Calu3 (cell line): ENCODE measurements at regions not wholly inside any gene's neighbourhood (a gene's known extent, or its start where the extent isn't known, plus 50 kb on each side); places are given as distances from the start of the nearest gene placed in this dataset.

Source experiments
- BruUV-seq: library from RNA; stranded (reverse); fragments of 400-500 nt; replicated peaks from 2 replicates; lab custom pipeline; 2021; lab: Mats Ljungman, UMichigan
- CTCF ChIA-PET: fragments of 300-600 bp; sonication (Branson Sonifier 250); formaldehyde crosslinking; loops from one replicate; lab custom pipeline; 2022; ENCODE audit warnings: antibody characterized with exemption; lab: Charles Lee
- DNase-seq: peaks from one replicate; pipeline ENCODE4 v3.0.0; 2022
- H3K27ac Mint-ChIP-seq: one replicate; pipeline ENCODE4 v1.8.0; 2022; ENCODE audit warnings: mixed read lengths; ENCODE audit not compliant: unreplicated experiment
- H3K27me3 Mint-ChIP-seq: one replicate; pipeline ENCODE4 v1.8.0; 2022; ENCODE audit warnings: mixed read lengths; ENCODE audit not compliant: unreplicated experiment
- H3K36me3 Mint-ChIP-seq: one replicate; pipeline ENCODE4 v1.8.0; 2022; ENCODE audit warnings: mild to moderate bottlenecking, moderate library complexity, mixed read lengths; ENCODE audit not compliant: insufficient read depth, unreplicated experiment
- H3K4me1 Mint-ChIP-seq: one replicate; pipeline ENCODE4 v1.8.0; 2022; ENCODE audit warnings: mild to moderate bottlenecking, low read depth, mixed read lengths; ENCODE audit not compliant: unreplicated experiment
- H3K4me3 Mint-ChIP-seq: one replicate; pipeline ENCODE4 v1.8.0; 2022; ENCODE audit warnings: mild to moderate bottlenecking, low read depth, moderate library complexity, mixed read lengths; ENCODE audit not compliant: unreplicated experiment
- H3K9me3 Mint-ChIP-seq: one replicate; pipeline ENCODE4 v1.8.0; 2022; ENCODE audit warnings: low read depth, mixed read lengths; ENCODE audit not compliant: unreplicated experiment
- intact Hi-C: fragments of 100-400 bp; cut with micrococcal nuclease; formaldehyde crosslinking; loops from one replicate; pipeline ENCODE4 v1.10.0; 2022; ENCODE audit not compliant: unreplicated experiment
- TF ChIP-seq, protein P1 (sequence below): fragments of 200-600 bp; IDR thresholded peaks from one replicate; pipeline ENCODE4 v1.8.0; 2022; ENCODE audit warnings: antibody characterized with exemption; ENCODE audit not compliant: unreplicated experiment

DNA sequence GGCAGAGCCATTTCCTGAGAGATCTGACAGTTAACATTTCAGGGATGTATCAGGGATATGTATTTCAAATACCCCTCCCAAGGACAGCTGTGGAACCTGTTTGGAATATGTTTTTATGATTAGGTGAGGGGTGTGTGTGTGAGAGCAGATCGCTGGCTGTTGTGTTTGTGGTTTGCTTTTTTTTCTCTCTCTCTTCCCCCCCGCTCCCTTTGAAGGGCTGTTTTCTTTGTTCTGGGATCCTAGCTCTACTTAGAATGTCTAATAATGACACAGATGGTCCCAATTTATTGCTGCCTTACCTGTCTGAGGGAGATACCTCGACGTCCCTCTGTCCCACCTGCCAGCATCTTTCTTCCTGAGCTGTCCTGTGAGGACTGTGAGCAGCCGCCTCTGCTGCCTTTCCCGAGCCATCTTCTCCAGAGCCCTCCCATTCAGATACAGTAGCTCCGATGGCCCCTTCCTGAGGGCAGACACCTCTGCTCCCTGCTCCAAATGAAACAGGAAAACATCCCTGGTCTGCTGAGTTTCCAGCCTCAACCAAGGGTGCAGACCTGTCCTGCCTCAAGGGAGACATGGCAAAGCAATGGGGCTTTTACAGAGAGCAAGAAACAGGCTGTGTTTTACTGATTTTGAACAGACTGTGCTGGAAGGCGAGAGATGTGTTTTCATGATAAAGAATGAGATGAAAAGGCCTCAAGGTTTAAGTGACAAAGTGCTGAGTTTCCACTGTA is 138.0 kb upstream of the TNR start:
- CTCF ChIA-PET: no interaction called here

DNA sequence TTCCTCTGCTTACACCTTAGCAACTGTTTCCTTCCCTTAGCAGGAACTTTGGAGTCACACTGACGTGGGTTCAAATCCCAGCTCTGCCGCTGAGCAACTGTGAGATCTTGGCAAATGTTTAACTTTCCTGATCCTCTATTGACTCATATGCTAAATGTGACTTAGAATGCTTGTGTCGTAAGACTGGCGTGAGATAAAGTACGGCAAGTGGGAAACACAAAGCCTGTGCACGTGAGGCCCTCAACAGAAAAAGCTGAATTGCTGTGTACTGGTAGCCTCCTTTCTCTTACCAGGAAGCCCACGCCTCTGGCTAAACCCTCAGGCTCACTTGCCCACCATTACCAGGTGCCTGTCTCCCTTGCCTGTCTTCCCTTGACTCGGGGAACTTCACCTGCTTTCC is 135.4 kb upstream of the TNR start:
- H3K27me3 Mint-ChIP-seq: peaks cover 36% of the 10 kb centered on the region
- H3K36me3 Mint-ChIP-seq: no peaks in the 10 kb centered on the region
- CTCF ChIA-PET: no interaction called here
- TF ChIP-seq, protein P1, sequence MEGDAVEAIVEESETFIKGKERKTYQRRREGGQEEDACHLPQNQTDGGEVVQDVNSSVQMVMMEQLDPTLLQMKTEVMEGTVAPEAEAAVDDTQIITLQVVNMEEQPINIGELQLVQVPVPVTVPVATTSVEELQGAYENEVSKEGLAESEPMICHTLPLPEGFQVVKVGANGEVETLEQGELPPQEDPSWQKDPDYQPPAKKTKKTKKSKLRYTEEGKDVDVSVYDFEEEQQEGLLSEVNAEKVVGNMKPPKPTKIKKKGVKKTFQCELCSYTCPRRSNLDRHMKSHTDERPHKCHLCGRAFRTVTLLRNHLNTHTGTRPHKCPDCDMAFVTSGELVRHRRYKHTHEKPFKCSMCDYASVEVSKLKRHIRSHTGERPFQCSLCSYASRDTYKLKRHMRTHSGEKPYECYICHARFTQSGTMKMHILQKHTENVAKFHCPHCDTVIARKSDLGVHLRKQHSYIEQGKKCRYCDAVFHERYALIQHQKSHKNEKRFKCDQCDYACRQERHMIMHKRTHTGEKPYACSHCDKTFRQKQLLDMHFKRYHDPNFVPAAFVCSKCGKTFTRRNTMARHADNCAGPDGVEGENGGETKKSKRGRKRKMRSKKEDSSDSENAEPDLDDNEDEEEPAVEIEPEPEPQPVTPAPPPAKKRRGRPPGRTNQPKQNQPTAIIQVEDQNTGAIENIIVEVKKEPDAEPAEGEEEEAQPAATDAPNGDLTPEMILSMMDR: no peak
- no peak for DNase-seq
- BruUV-seq: no TSS peak
- H3K4me1 Mint-ChIP-seq: no peaks in the 10 kb centered on the region
- intact Hi-C loops: no loop called here
- H3K27ac Mint-ChIP-seq: no peak overlapping the region
- no peak overlapping the region for H3K4me3 Mint-ChIP-seq
- no peaks in the 10 kb centered on the region for H3K9me3 Mint-ChIP-seq

More for the DNA sequence above, 138.0 kb upstream of the TNR start:
- Mint-ChIP-seq H3K9me3 (no peaks in the 10 kb centered on the region), H3K4me3 (no peak overlapping the region), H3K4me1 (no peaks in the 10 kb centered on the region), H3K27me3 (peaks cover 20% of the 10 kb centered on the region), H3K36me3 (no peaks in the 10 kb centered on the region), H3K27ac (no peak overlapping the region)
- BruUV-seq: no TSS peak
- TF ChIP-seq, protein P1: no peak
- intact Hi-C loops: loop anchor here (10.0 kb wide), 1 partner anchor 507 kb away; no protein-coding TSS in a partner anchor
- no peak for DNase-seq

DNA sequence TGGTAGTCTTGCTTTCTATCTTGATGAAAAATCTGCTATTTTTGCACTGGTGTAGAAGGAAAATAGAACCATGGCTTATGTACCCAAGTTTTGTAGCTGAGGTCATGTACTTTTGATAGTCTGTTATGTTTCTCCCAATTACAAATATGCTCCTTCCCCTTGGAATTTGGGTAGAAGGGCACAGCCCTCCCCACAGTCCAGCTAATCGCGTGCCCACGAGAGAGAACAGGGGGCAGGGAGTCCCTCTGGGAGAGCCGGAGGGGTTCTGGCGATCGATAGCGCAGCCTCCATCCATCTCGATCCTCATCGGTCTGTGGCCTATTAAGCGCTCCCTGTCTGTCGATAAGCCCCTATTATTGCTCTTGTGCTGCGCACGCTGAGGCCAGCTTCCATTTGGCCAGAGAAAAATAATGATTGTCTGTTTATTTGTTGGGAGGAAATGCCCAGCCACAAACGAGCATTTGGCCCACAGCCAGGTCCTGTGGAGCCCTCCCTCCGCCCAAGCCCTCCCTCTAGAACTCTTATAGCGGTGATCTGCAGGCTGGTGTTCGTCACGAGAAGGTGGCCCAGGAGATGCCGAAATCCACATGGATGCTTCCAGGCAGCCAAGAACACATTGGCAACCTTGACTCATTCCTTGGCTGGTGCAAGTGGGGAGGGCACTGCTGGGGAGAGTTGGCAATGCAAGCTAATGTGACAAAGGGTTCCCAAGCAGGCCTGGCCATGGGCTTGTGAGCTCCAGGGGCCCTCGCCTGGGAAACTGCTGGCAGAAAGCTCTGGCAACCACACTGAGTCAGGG is 134.7 kb upstream of the TNR start:
- Mint-ChIP-seq H3K27ac (no peak overlapping the region), H3K4me3 (no peak overlapping the region), H3K4me1 (no peaks in the 10 kb centered on the region), H3K9me3 (no peaks in the 10 kb centered on the region), H3K36me3 (no peaks in the 10 kb centered on the region), H3K27me3 (peaks cover 43% of the 10 kb centered on the region)
- DNase-seq: no peak
- CTCF ChIA-PET: no interaction called here
- TF ChIP-seq, protein P1: no peak
- intact Hi-C loops: no loop called here
- no TSS peak for BruUV-seq

DNA sequence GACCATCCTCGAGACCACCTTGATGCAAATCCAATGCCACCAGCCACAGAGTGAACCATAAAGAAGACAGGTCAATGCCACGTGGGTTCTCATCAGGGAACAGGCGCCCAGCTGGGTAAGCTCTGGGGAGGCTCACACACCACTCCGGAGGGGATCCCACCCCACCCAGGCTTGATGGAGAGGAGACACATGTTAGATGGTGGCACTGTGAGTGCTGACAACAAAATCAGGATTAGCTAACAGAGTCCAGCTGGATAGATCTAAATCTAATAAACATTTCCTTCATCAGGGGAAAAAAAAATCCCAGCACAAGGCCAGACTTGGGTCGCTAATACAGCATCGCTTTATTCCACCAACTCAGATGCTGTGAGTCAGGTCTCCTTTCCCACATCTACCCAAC is 132.2 kb upstream of the TNR start:
- DNase-seq: no peak
- TF ChIP-seq, protein P1: no peak
- CTCF ChIA-PET: no interaction called here
- H3K4me1 Mint-ChIP-seq: no peaks in the 10 kb centered on the region
- peaks cover 69% of the 10 kb centered on the region for H3K27me3 Mint-ChIP-seq
- BruUV-seq: no TSS peak
- H3K27ac Mint-ChIP-seq: no peak overlapping the region
- no peak overlapping the region for H3K4me3 Mint-ChIP-seq
- no peaks in the 10 kb centered on the region for H3K9me3 Mint-ChIP-seq
- intact Hi-C loops: no loop called here
- H3K36me3 Mint-ChIP-seq: no peaks in the 10 kb centered on the region
